Body of pancreas (tissue), 4 donors: ENCODE measurements at regions not wholly inside any gene's neighbourhood (a gene's known extent, or its start where the extent isn't known, plus 50 kb on each side); places are given as distances from the start of the nearest gene placed in this dataset.

ENCODE experiments used
- POLR2A ChIP-seq, 3 donors: fragments of 450-650 bp; IDR thresholded peaks; one replicate each; pipeline ENCODE4 v1.6.1; 2016; ENCODE audit warnings: antibody characterized with exemption in 3 of 3, mild to moderate bottlenecking in 2 of 3
- TF ChIP-seq, protein P1 (sequence below), 7 experiments: fragments of 450-650 bp in 4 of 7; fragments of 200-600 bp in 3 of 7; sonication (generic) in 3 of 7; IDR thresholded peaks; one replicate each; pipeline ENCODE4 v1.5.1; 2016 to 2019; ENCODE audit warnings: antibody characterized with exemption in 7 of 7

DNA sequence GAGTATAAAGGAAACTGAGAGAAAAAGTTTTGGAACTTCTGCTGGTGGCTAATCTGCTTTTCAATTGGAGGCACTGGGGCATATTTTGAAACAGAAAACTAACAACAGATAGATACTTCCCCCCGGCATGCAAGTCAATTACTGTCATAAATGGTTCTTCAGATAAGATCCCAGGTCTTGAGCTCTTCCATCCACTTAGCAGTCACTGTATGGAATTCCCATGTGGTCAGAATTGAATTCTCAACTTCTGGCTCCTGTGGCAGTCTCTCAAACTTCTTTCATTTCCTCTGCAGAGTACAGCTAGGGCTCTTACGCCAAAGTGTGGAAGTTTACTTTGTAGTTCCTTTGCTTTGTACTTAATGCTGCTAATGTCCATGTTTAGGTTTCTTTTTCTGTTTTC lies 452.2 kb downstream of the IPO8 start:
- TF ChIP-seq POLR2A (IDR thresholded peaks at IDR 0.05): no peak
- TF ChIP-seq, protein P1, sequence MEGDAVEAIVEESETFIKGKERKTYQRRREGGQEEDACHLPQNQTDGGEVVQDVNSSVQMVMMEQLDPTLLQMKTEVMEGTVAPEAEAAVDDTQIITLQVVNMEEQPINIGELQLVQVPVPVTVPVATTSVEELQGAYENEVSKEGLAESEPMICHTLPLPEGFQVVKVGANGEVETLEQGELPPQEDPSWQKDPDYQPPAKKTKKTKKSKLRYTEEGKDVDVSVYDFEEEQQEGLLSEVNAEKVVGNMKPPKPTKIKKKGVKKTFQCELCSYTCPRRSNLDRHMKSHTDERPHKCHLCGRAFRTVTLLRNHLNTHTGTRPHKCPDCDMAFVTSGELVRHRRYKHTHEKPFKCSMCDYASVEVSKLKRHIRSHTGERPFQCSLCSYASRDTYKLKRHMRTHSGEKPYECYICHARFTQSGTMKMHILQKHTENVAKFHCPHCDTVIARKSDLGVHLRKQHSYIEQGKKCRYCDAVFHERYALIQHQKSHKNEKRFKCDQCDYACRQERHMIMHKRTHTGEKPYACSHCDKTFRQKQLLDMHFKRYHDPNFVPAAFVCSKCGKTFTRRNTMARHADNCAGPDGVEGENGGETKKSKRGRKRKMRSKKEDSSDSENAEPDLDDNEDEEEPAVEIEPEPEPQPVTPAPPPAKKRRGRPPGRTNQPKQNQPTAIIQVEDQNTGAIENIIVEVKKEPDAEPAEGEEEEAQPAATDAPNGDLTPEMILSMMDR (IDR thresholded peaks at IDR 0.05): no peak
